ENCODE measurements at regions not wholly inside any gene's neighbourhood (a gene's known extent, or its start where the extent isn't known, plus 50 kb on each side); places are given as distances from the start of the nearest gene placed in this dataset.
"Not testable (repeated sequence)": the region's sequence is repeated elsewhere in the genome, so short reads cannot be mapped to it uniquely, and the experiment has no call there.

- ChIA-PET POLR2A (no interaction called here), CTCF (no interaction called here)
- FAIRE-seq (no peak), ATAC-seq (no peak), DNase-seq (ENCODE audit: low read depth in 1 of 2, low spot score in 1 of 2) (no peak)
- H3K27ac ChIP-seq: no peak overlapping the region
- no peak overlapping the region for H3K4me2 ChIP-seq
- 23% methylated on average over 1 of the region's 1 CpG for WGBS (ENCODE audit: missing lambda C conversion rate)
- H3K4me3 ChIP-seq: no peak overlapping the region
- H3K4me1 ChIP-seq: no peaks in the 10 kb centered on the region
- no peaks in the 10 kb centered on the region for H3K9me3 ChIP-seq
- no peak for TF ChIP-seq ESRRA (IDR thresholded peaks at IDR 0.05; ENCODE audit: borderline replicate concordance, low read length)
- TF ChIP-seq SREBF2 (IDR thresholded peaks at IDR 0.05): no peak
- TF ChIP-seq CHD4 (IDR thresholded peaks at IDR 0.05; ENCODE audit: borderline replicate concordance): no peak
- TF ChIP-seq CBX2 (IDR thresholded peaks at IDR 0.05; ENCODE audit: borderline replicate concordance, low read depth): no peak
- TF ChIP-seq, protein P1, sequence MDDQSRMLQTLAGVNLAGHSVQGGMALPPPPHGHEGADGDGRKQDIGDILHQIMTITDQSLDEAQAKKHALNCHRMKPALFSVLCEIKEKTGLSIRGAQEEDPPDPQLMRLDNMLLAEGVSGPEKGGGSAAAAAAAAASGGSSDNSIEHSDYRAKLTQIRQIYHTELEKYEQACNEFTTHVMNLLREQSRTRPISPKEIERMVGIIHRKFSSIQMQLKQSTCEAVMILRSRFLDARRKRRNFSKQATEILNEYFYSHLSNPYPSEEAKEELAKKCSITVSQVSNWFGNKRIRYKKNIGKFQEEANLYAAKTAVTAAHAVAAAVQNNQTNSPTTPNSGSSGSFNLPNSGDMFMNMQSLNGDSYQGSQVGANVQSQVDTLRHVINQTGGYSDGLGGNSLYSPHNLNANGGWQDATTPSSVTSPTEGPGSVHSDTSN (IDR thresholded peaks at IDR 0.05): no peak
- no peak for TF ChIP-seq NFE2L2 (conservative IDR thresholded peaks at IDR 0.05; ENCODE audit: low read length)
- no peak for TF ChIP-seq ZSCAN20 (CRISPR knock-in tag; IDR thresholded peaks at IDR 0.05)
- TF ChIP-seq CEBPB (IDR thresholded peaks at IDR 0.05): no peak
- TF ChIP-seq, protein P2, sequence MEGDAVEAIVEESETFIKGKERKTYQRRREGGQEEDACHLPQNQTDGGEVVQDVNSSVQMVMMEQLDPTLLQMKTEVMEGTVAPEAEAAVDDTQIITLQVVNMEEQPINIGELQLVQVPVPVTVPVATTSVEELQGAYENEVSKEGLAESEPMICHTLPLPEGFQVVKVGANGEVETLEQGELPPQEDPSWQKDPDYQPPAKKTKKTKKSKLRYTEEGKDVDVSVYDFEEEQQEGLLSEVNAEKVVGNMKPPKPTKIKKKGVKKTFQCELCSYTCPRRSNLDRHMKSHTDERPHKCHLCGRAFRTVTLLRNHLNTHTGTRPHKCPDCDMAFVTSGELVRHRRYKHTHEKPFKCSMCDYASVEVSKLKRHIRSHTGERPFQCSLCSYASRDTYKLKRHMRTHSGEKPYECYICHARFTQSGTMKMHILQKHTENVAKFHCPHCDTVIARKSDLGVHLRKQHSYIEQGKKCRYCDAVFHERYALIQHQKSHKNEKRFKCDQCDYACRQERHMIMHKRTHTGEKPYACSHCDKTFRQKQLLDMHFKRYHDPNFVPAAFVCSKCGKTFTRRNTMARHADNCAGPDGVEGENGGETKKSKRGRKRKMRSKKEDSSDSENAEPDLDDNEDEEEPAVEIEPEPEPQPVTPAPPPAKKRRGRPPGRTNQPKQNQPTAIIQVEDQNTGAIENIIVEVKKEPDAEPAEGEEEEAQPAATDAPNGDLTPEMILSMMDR (IDR thresholded peaks at IDR 0.05): no peak
These were observed 60.4 kb upstream of the PDHA2 start for GRCh38 chr4:95779447-95779846.

DNA sequence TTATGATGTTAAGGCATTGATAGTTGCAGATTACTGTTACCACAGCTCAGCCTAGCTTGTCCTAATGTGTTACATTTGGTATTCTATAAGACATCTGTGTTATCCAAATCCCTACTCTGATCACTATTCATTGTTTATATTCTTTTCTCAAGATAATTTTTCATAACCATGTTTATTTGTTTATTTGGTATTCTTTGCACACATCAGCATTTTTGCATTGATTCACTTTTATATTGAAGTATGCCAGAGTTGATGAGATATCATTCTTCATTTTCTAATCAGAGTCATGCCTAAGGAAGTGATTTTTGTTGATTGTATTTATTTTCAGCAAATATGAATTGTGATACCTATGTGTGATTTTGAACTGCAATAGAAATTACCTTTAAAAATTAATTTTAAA lies 61.2 kb upstream of the PDHA2 start:
- peak; percentile 57 for TF ChIP-seq MAFK (IDR thresholded peaks at IDR 0.05; ENCODE audit: partially characterized antibody)
- TF ChIP-seq CHD2 (IDR thresholded peaks at IDR 0.05; ENCODE audit: low read length, partially characterized antibody): no peak
- no peak for FAIRE-seq
- ATAC-seq: no peak
- no peaks in the 10 kb centered on the region for H3K9me3 ChIP-seq
- H3K4me3 ChIP-seq: no peak overlapping the region
- DNase-seq (ENCODE audit: low read depth in 1 of 2, low spot score in 1 of 2): no peak
- no peak overlapping the region for H3K4me2 ChIP-seq
- no peaks in the 10 kb centered on the region for H3K4me1 ChIP-seq
- POLR2A ChIA-PET: no interaction called here
- CTCF ChIA-PET: no interaction called here
- H3K27ac ChIP-seq: no peak overlapping the region

DNA sequence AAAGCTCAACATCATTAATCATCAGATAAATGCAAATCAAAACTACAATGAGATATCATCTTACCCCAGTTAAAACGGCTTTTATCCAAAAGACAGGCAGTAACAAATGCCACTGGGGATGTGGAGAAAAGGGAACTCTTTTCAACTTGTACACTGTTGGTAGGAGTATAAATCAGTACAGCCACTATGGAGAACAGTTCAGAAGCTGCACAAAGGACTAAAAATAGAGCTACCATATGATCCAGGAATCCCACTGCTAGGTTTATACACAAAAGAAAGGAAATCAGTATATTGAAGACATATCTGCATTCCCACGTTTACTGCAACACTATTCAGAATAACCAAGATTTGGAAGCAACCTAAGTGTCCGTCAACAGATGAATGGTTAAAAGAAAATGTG lies 69.3 kb upstream of the PDHA2 start:
- H3K9me3 ChIP-seq; H3K4me1 ChIP-seq; H3K27ac ChIP-seq; H3K4me2 ChIP-seq; POLR2A ChIA-PET; DNase-seq (ENCODE audit: low read depth in 1 of 2, low spot score in 1 of 2); FAIRE-seq; H3K4me3 ChIP-seq; CTCF ChIA-PET; ATAC-seq: not testable (repeated sequence)
- WGBS (ENCODE audit: missing lambda C conversion rate): 30% methylated on average over 3 of the region's 3 CpGs

GRCh38 chr4:95764961-95765360 lies 74.9 kb upstream of the PDHA2 start:
- H3K4me3 ChIP-seq: no peak overlapping the region
- no peak overlapping the region for H3K4me2 ChIP-seq
- CTCF ChIA-PET: no interaction called here
- ATAC-seq (no peak), FAIRE-seq (no peak), DNase-seq (ENCODE audit: low read depth in 1 of 2, low spot score in 1 of 2) (no peak)
- no peaks in the 10 kb centered on the region for H3K4me1 ChIP-seq
- no peaks in the 10 kb centered on the region for H3K9me3 ChIP-seq
- POLR2A ChIA-PET: no interaction called here
- H3K27ac ChIP-seq: no peak overlapping the region
- TF ChIP-seq SREBF2 (IDR thresholded peaks at IDR 0.05) (no peak), EP300 (IDR thresholded peaks at IDR 0.05) (no peak), REST (IDR thresholded peaks at IDR 0.05) (no peak), CHD2 (IDR thresholded peaks at IDR 0.05; ENCODE audit: low read length, partially characterized antibody) (no peak), RCOR1 (IDR thresholded peaks at IDR 0.05; ENCODE audit: low read depth, low read length) (no peak), CBX8 (IDR thresholded peaks at IDR 0.05) (no peak)
- TF ChIP-seq, protein P2 (IDR thresholded peaks at IDR 0.05): no peak
- TF ChIP-seq, protein P3, sequence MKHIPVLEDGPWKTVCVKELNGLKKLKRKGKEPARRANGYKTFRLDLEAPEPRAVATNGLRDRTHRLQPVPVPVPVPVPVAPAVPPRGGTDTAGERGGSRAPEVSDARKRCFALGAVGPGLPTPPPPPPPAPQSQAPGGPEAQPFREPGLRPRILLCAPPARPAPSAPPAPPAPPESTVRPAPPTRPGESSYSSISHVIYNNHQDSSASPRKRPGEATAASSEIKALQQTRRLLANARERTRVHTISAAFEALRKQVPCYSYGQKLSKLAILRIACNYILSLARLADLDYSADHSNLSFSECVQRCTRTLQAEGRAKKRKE (CRISPR knock-in tag; IDR thresholded peaks at IDR 0.05; ENCODE audit: low read depth): no peak
- 33% methylated on average over 3 of the region's 3 CpGs for WGBS (ENCODE audit: missing lambda C conversion rate)
